ENCODE measurements at regions not wholly inside any gene's neighbourhood (a gene's known extent, or its start where the extent isn't known, plus 50 kb on each side); places are given as distances from the start of the nearest gene placed in this dataset.

DNA sequence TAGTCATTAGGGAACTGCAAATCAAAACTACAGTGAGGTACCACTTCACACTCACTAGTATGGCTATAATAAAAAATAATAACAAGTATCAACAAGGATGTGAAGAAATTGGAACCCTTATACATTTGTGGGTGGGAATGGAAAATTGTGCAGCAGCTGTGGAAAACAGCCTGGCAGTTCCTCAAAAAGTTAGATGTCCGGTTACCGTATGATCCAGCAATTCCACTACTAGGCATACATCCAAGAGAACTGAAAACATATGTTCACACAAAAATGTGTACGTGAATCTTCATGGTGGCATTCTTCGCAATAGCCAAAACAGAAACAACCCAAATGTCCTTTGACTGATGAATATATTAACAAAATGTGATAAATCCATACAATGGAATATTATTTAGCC, 187.9 kb upstream of the LYSMD4 start:
- no peak overlapping the region for H3K4me3 Mint-ChIP-seq
- H3K4me1 Mint-ChIP-seq (ENCODE audit: low read depth in 2 of 2), result peaks cover 4 to 5% of the 10 kb centered on the region in 2 donors
- peaks cover 39 to 55% of the 10 kb centered on the region in 2 donors for H3K27me3 Mint-ChIP-seq

GRCh38 chr15:99918072-99918471, 184.8 kb upstream of the LYSMD4 start:
- H3K36me3 Mint-ChIP-seq (ENCODE audit: insufficient read depth), result no peaks in the 10 kb centered on the region
- H3K4me3 Mint-ChIP-seq, result no peak overlapping the region
- DNase-seq (no peak), ATAC-seq (replicated peaks) (no peak)
- peaks cover 38 to 57% of the 10 kb centered on the region in 2 donors for H3K27me3 Mint-ChIP-seq
- no peaks in the 10 kb centered on the region for H3K9me3 Mint-ChIP-seq
- H3K27ac Mint-ChIP-seq, result no peak overlapping the region
- no peaks in the 10 kb centered on the region for H3K4me1 Mint-ChIP-seq (ENCODE audit: low read depth in 2 of 2)

More for the DNA sequence above, 187.9 kb upstream of the LYSMD4 start:
- H3K27ac Mint-ChIP-seq, result no peak overlapping the region
- ATAC-seq (replicated peaks), result no peak
- peaks cover 6% of the 10 kb centered on the region for H3K36me3 Mint-ChIP-seq (ENCODE audit: insufficient read depth)
- DNase-seq, result no peak
- H3K9me3 Mint-ChIP-seq, result no peaks in the 10 kb centered on the region

- H3K27me3 Mint-ChIP-seq, result peaks cover 35 to 57% of the 10 kb centered on the region in 2 donors
Observed at GRCh38 chr15:99917252-99917651, 184.0 kb upstream of the LYSMD4 start.

DNA sequence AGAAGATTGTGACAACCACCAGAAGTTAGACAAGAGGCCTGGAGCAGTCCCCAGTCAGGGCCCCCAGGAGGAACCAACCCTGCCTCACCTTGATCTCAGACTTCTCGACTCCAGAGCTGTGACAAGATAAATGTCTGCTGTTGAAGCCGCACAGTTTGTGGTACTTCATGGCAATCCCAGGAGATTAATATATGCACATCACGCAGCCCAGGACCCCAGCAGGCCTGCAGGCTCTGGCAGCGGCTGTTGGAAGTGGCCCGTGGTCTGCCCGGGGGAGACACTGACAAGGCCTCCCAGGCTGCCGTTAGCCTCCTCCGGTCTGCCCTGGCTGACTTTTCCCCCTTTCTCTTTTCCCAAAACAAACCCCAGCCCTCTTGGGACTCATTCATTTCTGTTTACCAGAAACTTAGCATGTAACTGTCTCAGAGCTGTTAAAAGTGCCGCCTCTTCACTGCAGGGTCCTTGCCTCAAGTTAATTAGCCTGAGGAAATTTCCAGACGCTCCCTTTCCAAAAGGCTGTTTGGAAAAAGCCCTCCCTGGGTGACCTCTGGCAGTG, 183.5 kb upstream of the LYSMD4 start:
- H3K9me3 Mint-ChIP-seq, result no peaks in the 10 kb centered on the region
- peaks cover 35 to 52% of the 10 kb centered on the region in 2 donors for H3K27me3 Mint-ChIP-seq
- no peak for DNase-seq
- H3K4me1 Mint-ChIP-seq (ENCODE audit: low read depth in 2 of 2), result no peaks in the 10 kb centered on the region
- no peaks in the 10 kb centered on the region for H3K36me3 Mint-ChIP-seq (ENCODE audit: insufficient read depth)
- H3K27ac Mint-ChIP-seq, result no peak overlapping the region
- no peak for ATAC-seq (replicated peaks)
- no peak overlapping the region for H3K4me3 Mint-ChIP-seq

More at GRCh38 chr15:99917252-99917651, 184.0 kb upstream of the LYSMD4 start:
- Mint-ChIP-seq H3K27ac (no peak overlapping the region), H3K4me3 (no peak overlapping the region), H3K9me3 (no peaks in the 10 kb centered on the region), H3K36me3 (ENCODE audit: insufficient read depth) (no peaks in the 10 kb centered on the region), H3K4me1 (ENCODE audit: low read depth in 2 of 2) (no peaks in the 10 kb centered on the region)
- no peak for ATAC-seq (replicated peaks)
- no peak for DNase-seq

- no peaks in the 10 kb centered on the region for H3K9me3 Mint-ChIP-seq
- H3K4me1 Mint-ChIP-seq (ENCODE audit: low read depth in 2 of 2), result no peaks in the 10 kb centered on the region
- H3K36me3 Mint-ChIP-seq (ENCODE audit: insufficient read depth), result no peaks in the 10 kb centered on the region
- peaks cover 35 to 44% of the 10 kb centered on the region in 2 donors for H3K27me3 Mint-ChIP-seq
- ATAC-seq (replicated peaks) (no peak), DNase-seq (no peak)
- no peak overlapping the region for H3K27ac Mint-ChIP-seq
- no peak overlapping the region for H3K4me3 Mint-ChIP-seq
Observed at GRCh38 chr15:99914723-99915122, 181.5 kb upstream of the LYSMD4 start.

DNA sequence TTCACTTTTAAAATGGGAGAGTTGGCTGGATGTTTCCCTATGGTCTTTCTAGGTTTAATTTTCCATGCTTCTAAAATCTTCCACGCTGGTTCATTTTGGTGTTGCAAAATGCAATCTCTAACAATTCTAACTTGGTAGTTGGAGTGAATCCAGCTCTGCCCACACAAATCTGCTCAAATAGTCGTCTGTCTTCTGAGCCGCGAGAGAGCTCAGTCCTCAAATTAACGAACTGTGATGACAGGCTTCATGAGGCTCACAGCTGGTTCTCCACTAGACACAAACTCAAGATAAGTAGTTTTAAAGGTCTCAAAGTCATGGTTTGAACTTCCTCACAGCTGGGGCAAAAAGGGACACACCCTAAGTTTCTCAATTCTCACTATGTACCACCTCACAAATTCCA, 178.6 kb upstream of the LYSMD4 start:
- Mint-ChIP-seq H3K4me1 (ENCODE audit: low read depth in 2 of 2) (no peaks in the 10 kb centered on the region), H3K36me3 (ENCODE audit: insufficient read depth) (no peaks in the 10 kb centered on the region), H3K4me3 (no peak overlapping the region), H3K27ac (no peak overlapping the region), H3K9me3 (no peaks in the 10 kb centered on the region), H3K27me3 (peaks cover 15 to 19% of the 10 kb centered on the region in 2 donors)
- no peak for ATAC-seq (replicated peaks)
- DNase-seq, result no peak

GRCh38 chr15:99909592-99910295, 176.5 kb upstream of the LYSMD4 start:
- no peak for DNase-seq
- H3K36me3 Mint-ChIP-seq (ENCODE audit: insufficient read depth), result no peaks in the 10 kb centered on the region
- ATAC-seq (replicated peaks), result no peak
- peaks cover 6 to 9% of the 10 kb centered on the region in 2 donors for H3K27me3 Mint-ChIP-seq
- no peak overlapping the region for H3K4me3 Mint-ChIP-seq
- H3K4me1 Mint-ChIP-seq (ENCODE audit: low read depth in 2 of 2), result no peaks in the 10 kb centered on the region
- H3K9me3 Mint-ChIP-seq, result no peaks in the 10 kb centered on the region
- no peak overlapping the region for H3K27ac Mint-ChIP-seq

DNA sequence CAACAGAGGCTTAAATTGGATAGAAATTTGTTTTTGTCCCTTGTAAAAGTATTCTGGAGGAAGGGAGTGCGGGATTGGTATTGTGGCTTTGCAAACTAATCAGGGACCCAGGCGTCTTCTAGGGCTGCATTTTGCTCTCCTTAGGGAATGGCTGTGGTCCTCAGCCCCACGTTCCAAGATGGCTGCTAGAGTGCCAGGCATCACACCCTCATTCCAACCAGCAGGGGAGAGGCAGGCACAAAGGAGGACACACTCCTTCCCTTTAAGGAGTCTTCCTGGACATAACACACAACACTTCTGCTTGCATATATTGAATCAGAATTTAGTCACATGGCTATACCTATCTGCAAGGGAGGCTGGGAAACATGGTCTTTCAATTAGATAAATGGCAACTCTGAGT, 174.5 kb upstream of the LYSMD4 start:
- Mint-ChIP-seq H3K4me3 (no peak overlapping the region), H3K27me3 (peaks cover 6 to 9% of the 10 kb centered on the region in 2 donors), H3K9me3 (no peaks in the 10 kb centered on the region), H3K36me3 (ENCODE audit: insufficient read depth) (no peaks in the 10 kb centered on the region), H3K4me1 (ENCODE audit: low read depth in 2 of 2) (no peaks in the 10 kb centered on the region), H3K27ac (no peak overlapping the region)
- no peak for ATAC-seq (replicated peaks)
- no peak for DNase-seq

DNA sequence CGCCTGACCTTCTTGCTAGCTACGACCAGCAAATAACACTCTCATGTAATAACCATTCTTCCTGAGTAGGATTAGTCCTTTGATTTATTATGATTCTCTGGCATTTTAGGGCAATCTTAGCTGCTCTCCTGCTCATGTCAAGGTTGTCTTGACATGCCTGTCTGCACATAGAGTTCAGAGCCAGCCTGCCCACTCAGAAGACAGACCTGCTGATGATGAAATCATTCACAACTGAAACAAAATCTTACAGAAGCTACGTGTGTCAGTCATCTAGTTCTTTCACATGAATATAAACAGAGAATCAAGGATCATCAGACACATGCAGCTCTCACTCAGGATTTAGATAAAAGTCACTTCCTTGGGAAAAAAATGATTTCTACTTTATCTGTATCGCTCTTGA, 173.6 kb upstream of the LYSMD4 start:
- Mint-ChIP-seq H3K9me3 (no peaks in the 10 kb centered on the region), H3K4me3 (no peak overlapping the region), H3K36me3 (ENCODE audit: insufficient read depth) (no peaks in the 10 kb centered on the region), H3K27me3 (peaks cover 6 to 9% of the 10 kb centered on the region in 2 donors), H3K27ac (peak overlapping the region in 1 of 2 donors; percentile 13), H3K4me1 (ENCODE audit: low read depth in 2 of 2) (no peaks in the 10 kb centered on the region)
- ATAC-seq (replicated peaks) (no peak), DNase-seq (no peak)

- Mint-ChIP-seq H3K9me3 (no peaks in the 10 kb centered on the region), H3K36me3 (ENCODE audit: insufficient read depth) (no peaks in the 10 kb centered on the region), H3K27me3 (peaks cover 6 to 9% of the 10 kb centered on the region in 2 donors), H3K27ac (no peak overlapping the region), H3K4me3 (no peak overlapping the region), H3K4me1 (ENCODE audit: low read depth in 2 of 2) (no peaks in the 10 kb centered on the region)
- ATAC-seq (replicated peaks), result no peak
- no peak for DNase-seq
Observed at GRCh38 chr15:99906311-99906710, 173.1 kb upstream of the LYSMD4 start.

GRCh38 chr15:99902248-99902928, 169.2 kb upstream of the LYSMD4 start:
- ATAC-seq (replicated peaks), result no peak
- Mint-ChIP-seq H3K4me3 (no peak overlapping the region), H3K27me3 (peaks cover 0 to 6% of the 10 kb centered on the region in 2 donors), H3K27ac (no peak overlapping the region), H3K36me3 (ENCODE audit: insufficient read depth) (no peaks in the 10 kb centered on the region), H3K9me3 (no peaks in the 10 kb centered on the region), H3K4me1 (ENCODE audit: low read depth in 2 of 2) (no peaks in the 10 kb centered on the region)
- no peak for DNase-seq

GRCh38 chr15:99895956-99896311, 162.7 kb upstream of the LYSMD4 start:
- Mint-ChIP-seq H3K9me3 (no peaks in the 10 kb centered on the region), H3K4me1 (ENCODE audit: low read depth in 2 of 2) (no peaks in the 10 kb centered on the region), H3K36me3 (ENCODE audit: insufficient read depth) (no peaks in the 10 kb centered on the region), H3K27ac (no peak overlapping the region), H3K4me3 (no peak overlapping the region), H3K27me3 (peaks cover 0 to 22% of the 10 kb centered on the region in 2 donors)
- DNase-seq (no peak), ATAC-seq (replicated peaks) (no peak)

DNA sequence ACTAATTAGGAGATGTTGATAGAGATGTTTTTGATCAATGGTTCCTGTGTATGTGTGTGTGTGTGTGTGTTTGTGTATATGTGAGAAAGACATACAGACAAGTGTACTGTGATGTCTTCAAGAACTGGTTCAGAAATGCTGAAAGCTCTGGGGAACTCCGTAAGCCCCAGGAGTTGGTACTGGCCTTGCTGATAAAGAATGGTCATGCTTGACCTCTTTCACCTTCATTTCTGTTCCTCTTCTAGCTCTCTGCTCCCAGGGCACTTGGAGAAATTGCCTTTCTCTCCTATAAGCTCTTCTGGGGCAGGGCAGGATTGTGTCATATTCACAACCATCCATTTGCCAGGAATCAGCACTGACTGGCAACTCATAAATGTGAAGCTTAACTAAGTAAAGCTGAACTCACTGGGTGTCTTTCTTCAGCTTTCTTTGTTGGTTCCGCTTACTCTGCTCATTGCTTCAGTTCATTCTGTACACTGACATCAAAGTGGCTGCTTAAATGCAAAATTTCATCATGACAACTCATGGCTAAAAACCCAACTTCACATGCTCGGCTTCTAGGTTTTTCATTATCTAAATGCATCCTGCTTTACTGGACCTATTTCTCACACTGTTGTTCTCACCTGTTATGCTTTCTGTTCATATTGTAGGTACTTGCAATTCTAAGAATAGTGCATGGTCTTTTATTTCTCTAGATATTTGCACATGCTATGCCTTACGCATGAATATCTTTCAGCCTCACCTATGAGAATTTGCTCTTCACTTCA, 162.1 kb upstream of the LYSMD4 start:
- no peak for ATAC-seq (replicated peaks)
- Mint-ChIP-seq H3K4me1 (ENCODE audit: low read depth in 2 of 2) (no peaks in the 10 kb centered on the region), H3K36me3 (ENCODE audit: insufficient read depth) (no peaks in the 10 kb centered on the region), H3K27ac (no peak overlapping the region), H3K4me3 (no peak overlapping the region), H3K9me3 (no peaks in the 10 kb centered on the region), H3K27me3 (peaks cover 0 to 22% of the 10 kb centered on the region in 2 donors)
- no peak for DNase-seq
